Liver (tissue), 8 donors: ENCODE measurements at regions not wholly inside any gene's neighbourhood (a gene's known extent, or its start where the extent isn't known, plus 50 kb on each side); places are given as distances from the start of the nearest gene placed in this dataset.

ENCODE experiments used
- DNase-seq: peaks from one replicate; pipeline ENCODE4 v3.0.0-alpha.2; 2017; ENCODE audit warnings: low spot score
- H3K27ac ChIP-seq, 2 donors: one replicate each; pipeline ENCODE4 v1.7.0; 2013; ENCODE audit warnings: inconsistent platforms in 2 of 2, low read length in 2 of 2, control low read depth in 1 of 2, low read depth in 1 of 2, mild to moderate bottlenecking in 1 of 2
- H3K27me3 ChIP-seq, 4 donors: one replicate each; pipeline versions ENCODE4 v1.6.1 to v1.7.0; 2013; ENCODE audit warnings: low read length in 3 of 4, inconsistent platforms in 1 of 4, mild to moderate bottlenecking in 1 of 4, moderate library complexity in 1 of 4; ENCODE audit not compliant: control insufficient read depth in 4 of 4, insufficient read depth in 4 of 4
- H3K36me3 ChIP-seq, 4 donors: one replicate each; pipeline versions ENCODE4 v1.6.1 to v1.7.0; 2013; ENCODE audit warnings: low read length in 3 of 4, mild to moderate bottlenecking in 3 of 4, low read depth in 1 of 4, moderate library complexity in 1 of 4; ENCODE audit not compliant: control insufficient read depth in 4 of 4, insufficient read depth in 3 of 4
- H3K4me1 ChIP-seq, 4 donors: one replicate each; pipeline versions ENCODE4 v1.6.1 to v1.7.0; 2013; ENCODE audit warnings: low read length in 3 of 4, mild to moderate bottlenecking in 3 of 4, moderate library complexity in 1 of 4; ENCODE audit not compliant: control insufficient read depth in 4 of 4, insufficient read depth in 4 of 4
- H3K4me3 ChIP-seq, 3 donors: one replicate each; pipeline versions ENCODE4 v1.6.1 to v1.7.0; 2013; ENCODE audit warnings: low read length in 3 of 3, control low read depth in 1 of 3, low read depth in 1 of 3, mild to moderate bottlenecking in 1 of 3
- H3K9ac ChIP-seq, 2 donors: one replicate each; pipeline ENCODE4 v1.7.0; 2013; ENCODE audit warnings: low read length in 2 of 2, mild to moderate bottlenecking in 2 of 2, moderate library complexity in 2 of 2, control low read depth in 1 of 2, low read depth in 1 of 2
- H3K9me3 ChIP-seq, 4 donors: one replicate each; pipeline versions ENCODE4 v1.6.1 to v1.7.0; 2013; ENCODE audit warnings: low read length in 3 of 4; ENCODE audit not compliant: control insufficient read depth in 4 of 4
- EGR1 ChIP-seq, 2 donors: IDR thresholded peaks; 2 replicates each; pipeline ENCODE4 v1.6.1; 2016 to 2018; ENCODE audit warnings: antibody characterized with exemption in 2 of 2, low read depth in 2 of 2
- FOXA1 ChIP-seq: IDR thresholded peaks from 2 replicates; pipeline ENCODE4 v1.6.1; 2016; ENCODE audit warnings: antibody characterized with exemption
- GABPA ChIP-seq, 2 donors: IDR thresholded peaks in 1 of 2; conservative IDR thresholded peaks in 1 of 2; 2 replicates each; pipeline ENCODE4 v1.6.1; 2016; ENCODE audit warnings: antibody characterized with exemption in 2 of 2, mild to moderate bottlenecking in 1 of 2, moderate library complexity in 1 of 2
- JUND ChIP-seq, 2 donors: IDR thresholded peaks; 2 replicates each; pipeline ENCODE4 v1.6.1; 2016; ENCODE audit warnings: antibody characterized with exemption in 2 of 2
- MAX ChIP-seq: IDR thresholded peaks from 2 replicates; pipeline ENCODE4 v1.6.1; 2016; ENCODE audit warnings: antibody characterized with exemption
- NR2F2 ChIP-seq: IDR thresholded peaks from 2 replicates; pipeline ENCODE4 v1.6.1; 2016; ENCODE audit warnings: antibody characterized with exemption
- RAD21 ChIP-seq, 2 donors: IDR thresholded peaks; 2 replicates each; pipeline ENCODE4 v1.6.1; 2016; ENCODE audit warnings: antibody characterized with exemption in 2 of 2, mild to moderate bottlenecking in 2 of 2
- REST ChIP-seq: IDR thresholded peaks from 2 replicates; pipeline ENCODE4 v1.6.1; 2016; ENCODE audit warnings: antibody characterized with exemption, mild to moderate bottlenecking
- RXRA ChIP-seq, 2 donors: IDR thresholded peaks; 2 replicates each; pipeline ENCODE4 v1.6.1; 2017 to 2018; ENCODE audit warnings: antibody characterized with exemption in 2 of 2, mild to moderate bottlenecking in 1 of 2
- SP1 ChIP-seq: IDR thresholded peaks from 2 replicates; pipeline ENCODE4 v1.6.1; 2018; ENCODE audit warnings: antibody characterized with exemption, mild to moderate bottlenecking
- TAF1 ChIP-seq: conservative IDR thresholded peaks from 2 replicates; pipeline ENCODE4 v1.6.1; 2016; ENCODE audit warnings: antibody characterized with exemption, mild to moderate bottlenecking
- YY1 ChIP-seq: IDR thresholded peaks from 2 replicates; pipeline ENCODE4 v1.6.1; 2016; ENCODE audit warnings: antibody characterized with exemption, mild to moderate bottlenecking
- ZBTB33 ChIP-seq: IDR thresholded peaks from 2 replicates; pipeline ENCODE4 v1.6.1; 2016; ENCODE audit warnings: antibody characterized with exemption
- WGBS: extraction: QIAGEN DNeasy Blood & Tissue Kit; methylation state at CpG from one replicate; pipeline ENCODE4 v1.1.7; 2013; 5-methylcytosine and 5-hydroxymethylcytosine counted together
- TF ChIP-seq, protein P1 (sequence below): fragments of 150-350 bp; IDR thresholded peaks from 2 replicates; pipeline ENCODE4 v1.5.1; 2017; ENCODE audit warnings: improper control_type of control experiment, low read depth, low read length; ENCODE audit not compliant: missing input control
- donor health status: healthy.
- donor health status: healthy.
- donor health status: healthy.
- donor health status: healthy.
- donor health status: healthy.

DNA sequence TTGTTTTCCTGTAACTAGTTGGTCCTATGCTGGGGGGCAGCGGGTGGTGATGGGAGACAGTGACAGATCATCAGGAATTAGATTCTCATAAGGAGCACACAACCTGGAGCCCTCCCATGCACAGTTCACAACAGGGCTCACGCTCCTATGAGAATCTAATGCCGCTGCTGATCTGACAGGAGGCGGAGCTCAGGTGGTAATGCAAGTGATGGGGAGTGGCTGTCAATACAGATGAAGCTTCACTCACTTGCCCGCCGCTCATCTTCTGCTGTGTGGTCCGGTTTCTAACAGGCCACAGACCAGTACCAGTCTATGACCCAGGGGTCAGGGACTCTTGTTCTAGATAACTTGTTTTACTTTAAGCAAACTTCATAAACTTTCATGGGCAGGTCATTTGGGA, 205.3 kb upstream of the SLC14A2 start (continued):
- TF ChIP-seq, protein P1, sequence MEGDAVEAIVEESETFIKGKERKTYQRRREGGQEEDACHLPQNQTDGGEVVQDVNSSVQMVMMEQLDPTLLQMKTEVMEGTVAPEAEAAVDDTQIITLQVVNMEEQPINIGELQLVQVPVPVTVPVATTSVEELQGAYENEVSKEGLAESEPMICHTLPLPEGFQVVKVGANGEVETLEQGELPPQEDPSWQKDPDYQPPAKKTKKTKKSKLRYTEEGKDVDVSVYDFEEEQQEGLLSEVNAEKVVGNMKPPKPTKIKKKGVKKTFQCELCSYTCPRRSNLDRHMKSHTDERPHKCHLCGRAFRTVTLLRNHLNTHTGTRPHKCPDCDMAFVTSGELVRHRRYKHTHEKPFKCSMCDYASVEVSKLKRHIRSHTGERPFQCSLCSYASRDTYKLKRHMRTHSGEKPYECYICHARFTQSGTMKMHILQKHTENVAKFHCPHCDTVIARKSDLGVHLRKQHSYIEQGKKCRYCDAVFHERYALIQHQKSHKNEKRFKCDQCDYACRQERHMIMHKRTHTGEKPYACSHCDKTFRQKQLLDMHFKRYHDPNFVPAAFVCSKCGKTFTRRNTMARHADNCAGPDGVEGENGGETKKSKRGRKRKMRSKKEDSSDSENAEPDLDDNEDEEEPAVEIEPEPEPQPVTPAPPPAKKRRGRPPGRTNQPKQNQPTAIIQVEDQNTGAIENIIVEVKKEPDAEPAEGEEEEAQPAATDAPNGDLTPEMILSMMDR = no peak

GRCh38 chr18:45412577-45412976, 202.7 kb upstream of the SLC14A2 start:
- Histone ChIP-seq H3K4me3 (no peak overlapping the region), H3K9ac (no peak overlapping the region), H3K27ac (no peak overlapping the region), H3K9me3 (no peaks in the 10 kb centered on the region), H3K4me1 (no peaks in the 10 kb centered on the region), H3K27me3 (peaks cover 0 to 4% (median 0%) of the 10 kb centered on the region in 4 donors), H3K36me3 (no peaks in the 10 kb centered on the region)
- 87% methylated on average over 1 of the region's 1 CpG for WGBS
- TF ChIP-seq REST (no peak), GABPA (IDR thresholded peaks at IDR 0.05 in 1 of 2, conservative IDR thresholded peaks at IDR 0.05 in 1 of 2) (no peak), RAD21 (IDR thresholded peaks at IDR 0.05) (no peak), TAF1 (no peak), ZBTB33 (no peak)
- no peak for DNase-seq

GRCh38 chr18:45413180-45413836, 202.0 kb upstream of the SLC14A2 start:
- peaks cover 0 to 4% (median 0%) of the 10 kb centered on the region in 4 donors for H3K27me3 ChIP-seq
- H3K9me3 ChIP-seq = no peaks in the 10 kb centered on the region
- no peak for TF ChIP-seq TAF1
- TF ChIP-seq YY1 = no peak
- TF ChIP-seq FOXA1 = no peak
- TF ChIP-seq MAX = no peak
- no peak for TF ChIP-seq EGR1 (IDR thresholded peaks at IDR 0.05; ENCODE audit: low read depth in 2 of 2)
- no peak for TF ChIP-seq REST
- no peak for TF ChIP-seq RXRA (IDR thresholded peaks at IDR 0.05)
- TF ChIP-seq JUND (IDR thresholded peaks at IDR 0.05) = no peak
- TF ChIP-seq SP1 = no peak
- TF ChIP-seq NR2F2 = no peak
- TF ChIP-seq, protein P1 = no peak
- no peaks in the 10 kb centered on the region for H3K4me1 ChIP-seq
- H3K4me3 ChIP-seq = no peak overlapping the region
- 73% methylated on average over 4 of the region's 4 CpGs for WGBS
- no peak for DNase-seq
- no peaks in the 10 kb centered on the region for H3K36me3 ChIP-seq
- H3K9ac ChIP-seq = no peak overlapping the region
- no peak overlapping the region for H3K27ac ChIP-seq
